GM12873 (cell line): ENCODE measurements at regions not wholly inside any gene's neighbourhood (a gene's known extent, or its start where the extent isn't known, plus 50 kb on each side); places are given as distances from the start of the nearest gene placed in this dataset.

Source experiments
- CTCF ChIP-seq: IDR thresholded peaks from 2 replicates; pipeline ENCODE4 v1.5.1; 2012; ENCODE audit warnings: low read depth, mild to moderate bottlenecking, moderate library complexity, low read length, control low read depth; ENCODE audit not compliant: insufficient read depth; ENCODE audit errors: missing control alignments

- TF ChIP-seq CTCF = no peak
These were observed 152.5 kb upstream of the SPANXN4 start for GRCh38 chrX:142873214-142873613.

- TF ChIP-seq CTCF = no peak
These were observed 140.8 kb upstream of the SPANXN4 start for GRCh38 chrX:142884881-142885280.

- no peak for TF ChIP-seq CTCF
These were observed 134.7 kb upstream of the SPANXN4 start for GRCh38 chrX:142891046-142891445.

GRCh38 chrX:142898164-142898563, 127.6 kb upstream of the SPANXN4 start:
- TF ChIP-seq CTCF = no peak

GRCh38 chrX:142923201-142923600, 102.5 kb upstream of the SPANXN4 start:
- TF ChIP-seq CTCF = no peak

GRCh38 chrX:142938793-142939192, 86.9 kb upstream of the SPANXN4 start:
- no peak for TF ChIP-seq CTCF
